Gastroesophageal sphincter (tissue), 3 donors: ENCODE measurements at regions not wholly inside any gene's neighbourhood (a gene's known extent, or its start where the extent isn't known, plus 50 kb on each side); places are given as distances from the start of the nearest gene placed in this dataset.

Experiments
- POLR2AphosphoS5 ChIP-seq: sonication (generic); formaldehyde crosslinking; IDR thresholded peaks from one replicate; pipeline ENCODE4 v1.6.1; 2017; ENCODE audit warnings: antibody characterized with exemption
- TF ChIP-seq, protein P1 (sequence below), 4 experiments: fragments of 200-600 bp in 2 of 4; fragments of 450-650 bp in 2 of 4; sonication (generic) in 1 of 4; IDR thresholded peaks; one replicate each; pipeline ENCODE4 v1.5.1; 2017 to 2019; ENCODE audit warnings: antibody characterized with exemption in 4 of 4, mild to moderate bottlenecking in 2 of 4, moderate library complexity in 2 of 4

DNA sequence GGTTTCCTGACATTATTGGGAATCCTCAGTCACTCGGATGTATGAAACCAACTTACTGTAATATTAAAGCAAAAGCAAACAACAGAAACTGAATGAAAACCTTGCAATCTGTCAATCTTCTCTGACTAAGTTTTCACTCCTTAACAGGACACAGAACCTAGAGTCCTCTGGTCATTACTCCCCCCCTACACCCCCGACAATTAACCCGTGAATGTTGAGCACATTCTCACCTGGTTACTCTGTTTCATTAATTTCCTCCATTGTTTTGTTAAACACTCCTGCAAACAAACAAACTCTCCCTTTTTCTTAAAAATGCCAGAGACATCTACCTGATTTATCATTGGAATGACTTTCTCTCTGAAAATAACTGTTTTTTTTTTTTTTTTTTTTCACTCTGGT is 469.0 kb upstream of the PRKX start:
- TF ChIP-seq, protein P1, sequence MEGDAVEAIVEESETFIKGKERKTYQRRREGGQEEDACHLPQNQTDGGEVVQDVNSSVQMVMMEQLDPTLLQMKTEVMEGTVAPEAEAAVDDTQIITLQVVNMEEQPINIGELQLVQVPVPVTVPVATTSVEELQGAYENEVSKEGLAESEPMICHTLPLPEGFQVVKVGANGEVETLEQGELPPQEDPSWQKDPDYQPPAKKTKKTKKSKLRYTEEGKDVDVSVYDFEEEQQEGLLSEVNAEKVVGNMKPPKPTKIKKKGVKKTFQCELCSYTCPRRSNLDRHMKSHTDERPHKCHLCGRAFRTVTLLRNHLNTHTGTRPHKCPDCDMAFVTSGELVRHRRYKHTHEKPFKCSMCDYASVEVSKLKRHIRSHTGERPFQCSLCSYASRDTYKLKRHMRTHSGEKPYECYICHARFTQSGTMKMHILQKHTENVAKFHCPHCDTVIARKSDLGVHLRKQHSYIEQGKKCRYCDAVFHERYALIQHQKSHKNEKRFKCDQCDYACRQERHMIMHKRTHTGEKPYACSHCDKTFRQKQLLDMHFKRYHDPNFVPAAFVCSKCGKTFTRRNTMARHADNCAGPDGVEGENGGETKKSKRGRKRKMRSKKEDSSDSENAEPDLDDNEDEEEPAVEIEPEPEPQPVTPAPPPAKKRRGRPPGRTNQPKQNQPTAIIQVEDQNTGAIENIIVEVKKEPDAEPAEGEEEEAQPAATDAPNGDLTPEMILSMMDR (IDR thresholded peaks at IDR 0.05) = no peak
- TF ChIP-seq POLR2AphosphoS5 = no peak
